CD4-positive, alpha-beta T cell treated with Interleukin-15 for 4 hours (primary cell): ENCODE measurements at regions not wholly inside any gene's neighbourhood (a gene's known extent, or its start where the extent isn't known, plus 50 kb on each side); places are given as distances from the start of the nearest gene placed in this dataset.

Source experiments
- DNase-seq: peaks from one replicate; pipeline ENCODE4 v3.0.0-alpha.2; 2020; ENCODE audit warnings: low spot score

GRCh38 chr6:33921745-33922144 lies 117.9 kb upstream of the MLN start:
- DNase-seq = no peak

DNA sequence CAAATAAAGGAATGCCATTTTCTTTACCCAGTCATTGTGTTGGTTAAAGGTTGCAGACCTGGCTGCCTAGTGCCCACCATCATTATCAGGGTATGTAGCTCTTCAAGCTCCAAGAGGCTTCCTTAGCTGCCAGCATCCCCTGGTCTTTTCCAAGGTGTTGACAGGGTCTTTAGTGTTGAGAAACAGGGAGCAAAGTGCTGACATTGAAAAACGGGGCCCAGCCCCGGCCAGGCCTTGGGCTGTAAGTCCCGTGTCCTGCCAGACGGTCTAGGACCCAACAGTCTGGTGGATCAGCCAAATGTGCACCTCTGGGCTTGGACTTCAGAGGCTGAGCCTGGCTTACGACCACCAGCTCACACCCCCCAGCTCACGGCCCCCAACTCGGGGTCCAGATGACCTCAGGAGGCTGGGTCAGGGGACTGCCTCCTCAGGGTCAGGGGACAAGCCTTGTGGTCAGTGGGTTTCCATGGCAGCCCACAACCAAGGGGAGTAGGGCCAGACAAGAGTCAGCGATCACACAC lies 114.4 kb upstream of the MLN start:
- DNase-seq = no peak

GRCh38 chr6:33915134-33915533 lies 111.3 kb upstream of the MLN start:
- DNase-seq = peak; percentile 7

DNA sequence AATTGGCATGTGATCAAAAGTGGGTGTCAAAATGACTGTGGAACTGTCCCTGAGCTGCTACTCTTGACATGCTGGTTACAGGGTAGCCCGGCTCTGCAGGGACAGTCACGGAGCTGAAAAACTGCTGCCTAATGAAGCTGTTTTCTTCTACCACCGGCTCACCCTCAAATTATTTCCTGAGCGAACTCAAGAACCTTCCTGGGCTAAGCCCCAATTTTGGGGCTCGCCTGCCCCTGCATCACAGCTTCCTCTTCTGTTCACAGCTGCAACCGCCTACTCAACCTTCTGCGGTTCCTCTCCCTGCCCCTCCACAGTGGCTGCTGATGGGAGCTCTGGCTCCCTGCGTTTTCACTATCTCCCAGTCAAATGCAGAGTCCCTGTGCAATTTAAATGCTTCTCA lies 110.8 kb upstream of the MLN start:
- DNase-seq = peak; percentile 46

- no peak for DNase-seq
Observed at GRCh38 chr6:33912195-33912594, 108.4 kb upstream of the MLN start.

GRCh38 chr6:33911488-33911887 lies 107.7 kb upstream of the MLN start:
- DNase-seq = no peak

DNA sequence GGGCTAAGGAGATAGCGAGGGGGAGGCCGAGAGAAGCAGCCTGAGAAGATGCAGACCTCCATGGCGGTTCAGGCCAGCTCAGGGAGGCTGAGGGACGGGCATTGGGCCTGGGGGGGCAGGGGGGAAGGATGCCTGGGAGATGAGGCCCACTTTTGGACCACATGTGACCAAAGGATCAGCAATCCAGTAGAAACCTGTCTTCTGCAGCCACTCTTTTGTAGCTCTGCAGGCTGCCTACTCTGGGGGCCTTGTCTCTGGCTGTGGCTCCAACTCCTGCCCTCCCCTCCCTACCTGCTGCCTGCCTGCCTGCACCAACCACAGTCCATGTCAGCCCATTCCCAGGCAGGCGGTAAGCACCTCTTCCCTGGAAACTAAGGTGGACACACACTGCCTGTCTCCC lies 106.8 kb upstream of the MLN start:
- no peak for DNase-seq

GRCh38 chr6:33909737-33910136 lies 105.9 kb upstream of the MLN start:
- no peak for DNase-seq

DNA sequence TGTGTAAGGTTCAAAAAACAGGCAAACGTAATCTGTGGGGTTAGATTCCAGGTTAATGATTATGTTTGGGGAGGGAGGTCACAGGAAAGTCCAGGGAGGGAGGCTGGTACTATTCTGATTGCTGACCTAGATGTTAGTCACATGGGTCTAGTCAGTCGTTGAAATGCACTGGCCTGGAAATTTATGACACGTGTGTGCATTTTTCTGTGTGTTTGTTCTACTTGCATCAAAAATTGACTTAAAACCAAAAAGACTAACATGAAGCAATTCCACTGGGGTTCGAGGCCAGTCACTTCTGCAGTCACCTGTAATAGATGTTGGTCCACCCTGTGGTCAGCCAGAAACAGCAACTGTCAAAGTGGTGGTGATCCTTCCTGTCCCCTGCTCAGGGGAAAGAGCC lies 104.2 kb upstream of the MLN start:
- DNase-seq = no peak

DNA sequence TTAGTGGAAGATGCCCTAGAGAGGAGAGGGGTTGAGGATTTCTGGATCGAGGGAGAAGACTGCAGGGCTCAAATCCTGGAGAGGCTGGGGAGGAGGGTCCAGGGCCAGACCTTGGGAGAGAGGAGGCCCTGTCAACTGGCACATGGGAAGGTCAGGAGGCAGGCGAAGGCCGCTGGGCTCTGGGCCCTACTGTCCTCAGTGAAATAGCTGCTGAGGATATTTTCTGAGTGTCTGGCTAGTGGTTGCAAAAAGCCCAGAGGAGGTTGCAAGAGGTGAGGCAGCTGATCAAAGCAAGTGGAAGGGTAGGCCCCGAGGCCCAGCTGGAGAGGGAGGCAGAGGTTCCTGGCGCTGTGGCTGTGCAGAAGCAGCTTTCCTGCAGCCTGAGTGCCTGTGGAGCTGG lies 103.4 kb upstream of the MLN start:
- no peak for DNase-seq

DNA sequence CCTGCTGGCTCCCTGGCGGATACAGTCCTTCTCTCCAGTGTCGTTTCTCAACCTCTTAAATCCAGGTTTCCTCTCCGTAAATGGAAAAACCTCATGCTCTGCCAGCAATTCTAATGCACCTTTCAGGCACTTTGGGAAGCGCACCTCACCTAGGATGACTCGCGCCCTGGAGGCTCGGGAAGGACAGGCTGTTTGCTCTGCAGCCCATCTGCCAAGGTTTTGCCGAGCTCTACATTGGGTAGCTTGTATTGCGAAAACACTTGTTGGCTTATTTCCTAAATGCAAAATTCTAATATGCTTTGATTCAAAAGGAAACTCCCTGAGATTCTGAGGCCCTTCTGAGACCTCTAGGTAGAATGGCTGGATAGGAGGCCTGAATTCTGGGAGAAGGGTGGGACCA lies 102.6 kb upstream of the MLN start:
- no peak for DNase-seq

DNA sequence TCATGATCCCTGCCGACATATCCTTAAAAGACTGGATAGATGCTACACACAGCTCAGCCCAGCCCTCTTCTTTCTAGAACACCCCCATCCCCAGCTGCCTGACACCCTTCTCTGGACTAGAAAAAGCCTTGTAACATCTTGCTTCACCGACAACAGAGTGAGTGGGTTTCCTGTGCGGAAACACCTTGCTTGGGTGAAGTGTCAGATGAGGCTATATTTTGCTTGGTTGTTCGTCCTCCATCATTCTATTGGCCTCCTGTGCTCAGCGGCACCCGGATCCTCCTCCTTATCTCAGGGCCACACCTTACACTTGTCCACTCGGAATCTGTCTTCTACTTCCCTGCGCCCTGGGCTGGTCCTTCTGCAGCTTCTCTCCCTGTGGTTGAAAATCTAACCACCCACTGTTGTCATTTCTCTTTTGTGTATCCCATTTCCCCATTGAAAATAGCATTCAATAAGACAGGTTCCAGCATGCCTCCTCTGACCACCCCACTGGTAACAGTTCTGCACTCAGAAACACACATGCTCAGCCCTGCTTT lies 101.3 kb upstream of the MLN start:
- DNase-seq = peak; percentile 68

DNA sequence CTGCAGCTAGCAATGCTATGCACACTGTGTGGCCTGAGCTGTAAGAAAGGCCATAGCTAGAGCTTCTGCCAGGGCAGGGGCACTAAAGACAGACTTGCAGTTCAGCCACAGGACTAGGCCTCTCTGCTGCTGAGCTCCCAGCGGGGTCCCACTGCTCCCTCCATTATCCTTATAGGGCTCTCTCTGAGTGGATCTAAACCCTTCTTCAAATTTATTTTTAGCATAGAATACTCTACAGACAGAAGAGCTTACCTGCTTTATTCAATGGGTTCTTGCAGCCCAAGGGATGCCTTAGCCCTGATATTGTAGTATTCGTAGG lies 100.9 kb upstream of the MLN start:
- DNase-seq = no peak

GRCh38 chr6:33904050-33904746 lies 100.4 kb upstream of the MLN start:
- DNase-seq = peak; percentile 85

DNA sequence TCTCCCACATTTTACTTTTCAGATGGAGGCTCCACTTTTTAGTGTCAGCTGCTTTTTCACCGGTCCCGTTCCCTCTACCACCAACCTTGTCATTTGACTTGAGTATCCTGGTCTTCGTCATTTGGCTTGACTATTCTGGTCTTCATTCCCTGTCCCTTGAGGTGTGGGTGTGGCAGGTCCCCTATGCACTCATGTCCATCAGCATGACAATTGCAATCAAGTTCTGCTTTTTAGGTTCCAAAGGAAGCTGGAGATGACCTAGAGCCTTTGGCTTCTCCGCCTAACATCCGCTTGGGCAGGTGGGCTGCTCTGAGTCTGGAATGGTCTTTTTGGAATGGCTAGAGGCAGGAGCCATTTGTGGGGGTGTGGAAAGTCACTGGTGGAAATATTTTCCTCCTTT lies 99.8 kb upstream of the MLN start:
- no peak for DNase-seq

GRCh38 chr6:33902457-33902853 lies 98.7 kb upstream of the MLN start:
- no peak for DNase-seq

DNA sequence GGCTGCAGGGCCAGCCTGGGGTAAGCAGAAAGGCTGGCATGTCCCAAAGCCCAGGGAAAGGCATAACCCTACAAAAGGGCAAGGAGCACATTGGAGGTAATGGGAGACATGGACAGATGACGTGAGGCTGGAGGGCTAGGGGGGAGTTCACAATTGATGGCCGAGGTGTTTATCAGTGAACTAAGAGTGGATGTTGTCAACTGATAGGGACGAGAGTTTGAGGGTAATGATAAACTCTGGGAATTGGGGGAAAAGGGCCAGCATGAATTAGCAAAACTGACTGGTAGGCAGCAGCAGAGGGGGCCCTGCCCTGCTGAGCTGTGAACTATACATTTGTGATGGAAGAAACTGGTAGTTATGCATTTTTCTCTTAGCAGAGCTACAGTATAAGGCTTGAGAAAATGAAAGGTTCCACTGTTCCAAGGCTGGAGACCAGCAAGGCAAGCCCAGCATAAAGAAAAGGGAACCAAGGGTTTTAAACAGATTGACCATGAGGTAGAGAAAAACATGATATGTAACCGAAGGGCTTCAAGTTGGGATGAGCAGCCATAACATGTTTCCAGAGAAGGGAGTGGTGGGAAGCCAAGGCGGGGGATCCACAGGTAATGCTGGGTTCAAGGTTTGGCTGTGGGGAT lies 98.1 kb upstream of the MLN start:
- DNase-seq = no peak

- no peak for DNase-seq
Observed at GRCh38 chr6:33898771-33899170, 95.0 kb upstream of the MLN start.

DNA sequence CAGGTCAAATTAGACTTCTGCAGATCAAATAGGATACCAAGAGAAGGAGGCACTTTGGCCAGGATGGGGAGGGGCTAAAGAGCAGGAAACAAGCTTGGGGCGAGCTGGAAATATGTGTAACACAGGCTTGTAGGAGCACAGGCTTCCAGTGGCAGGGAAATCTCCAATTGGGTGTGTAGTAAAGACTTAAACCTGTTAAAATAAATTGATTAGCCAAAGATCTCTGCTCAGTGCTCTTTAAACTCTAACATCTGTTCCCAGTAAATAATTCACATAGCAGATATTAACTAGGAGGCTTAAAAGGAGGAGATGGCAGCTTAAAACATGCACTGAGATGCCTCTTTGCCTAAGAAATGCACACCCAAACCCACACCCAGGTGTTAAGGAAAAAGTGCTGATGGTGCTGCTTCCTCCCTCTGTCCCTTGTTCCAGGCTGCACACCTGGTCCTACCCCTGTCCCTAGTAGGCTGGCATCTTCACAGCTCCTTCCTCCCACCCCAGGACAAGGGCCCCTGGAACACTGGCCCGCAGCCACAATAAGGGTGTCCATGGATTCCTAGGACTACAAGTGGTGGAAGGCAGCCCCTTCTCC lies 93.5 kb upstream of the MLN start:
- DNase-seq = no peak

- no peak for DNase-seq
Observed at GRCh38 chr6:33896391-33897188, 92.8 kb upstream of the MLN start.

- DNase-seq = no peak
Observed at GRCh38 chr6:33895988-33896387, 92.2 kb upstream of the MLN start.

DNA sequence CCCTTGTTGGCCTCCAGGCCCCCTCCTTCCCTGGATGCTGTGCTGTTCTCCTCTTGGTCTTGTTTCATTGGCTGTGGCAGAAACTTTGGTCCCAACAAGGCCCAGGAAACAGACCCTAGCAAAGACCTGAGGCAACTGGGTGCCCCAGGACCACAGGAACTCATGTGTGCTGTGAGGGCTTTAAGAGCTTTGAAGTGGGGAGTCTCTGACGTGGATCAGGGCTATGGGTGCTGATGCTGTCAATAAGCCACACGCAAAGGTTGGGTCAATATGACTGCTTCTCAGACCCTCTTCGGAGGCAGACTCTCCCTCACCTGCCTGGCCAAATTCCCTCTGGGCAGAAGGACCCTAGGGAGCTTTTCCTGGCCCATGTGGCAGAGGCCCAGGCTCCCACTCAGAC lies 91.5 kb upstream of the MLN start:
- DNase-seq = no peak

- DNase-seq = no peak
Observed at GRCh38 chr6:33894438-33894837, 90.6 kb upstream of the MLN start.
